ENCODE measurements at regions not wholly inside any gene's neighbourhood (a gene's known extent, or its start where the extent isn't known, plus 50 kb on each side); places are given as distances from the start of the nearest gene placed in this dataset.

DNA sequence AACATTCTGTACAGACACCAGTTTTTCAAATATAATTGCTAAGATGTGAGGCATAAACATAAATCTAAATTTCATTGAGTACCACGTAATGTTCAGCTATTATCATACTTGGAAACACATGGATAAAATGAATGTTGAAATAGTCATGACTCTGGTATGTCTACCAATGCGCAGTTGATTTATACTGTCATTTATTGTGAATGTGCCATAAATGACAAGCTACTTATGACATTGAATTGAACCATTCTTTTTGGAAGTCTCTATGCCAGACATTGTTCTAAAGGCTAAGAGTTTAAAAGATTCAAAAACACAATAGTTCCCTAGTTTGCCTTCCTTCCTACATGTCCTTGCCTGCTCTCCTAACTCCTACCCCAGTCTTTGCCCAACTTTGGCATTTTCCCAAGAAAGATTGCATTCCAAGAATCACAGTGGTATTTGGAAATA is 96.6 kb upstream of the DMD start:
- intact Hi-C loops (cut with DNase I) = no loop called here
- TF ChIP-seq CTCF (IDR thresholded peaks at IDR 0.05) (no peak), POLR2A (IDR thresholded peaks at IDR 0.05) (no peak)
- DNase-seq (no peak), ATAC-seq (no peak)
- WGBS, 2 donors = 85 to 90% methylated on average over 2 of the region's 2 CpGs
- Histone ChIP-seq H3K36me3 (replicated peaks in 1 of 2; ENCODE audit: insufficient read depth in 1 of 2, low read depth in 2 of 2) (no peaks in the 10 kb centered on the region), H3K4me3 (no peak overlapping the region), H3K27ac (no peak overlapping the region), H3K27me3 (no peaks in the 10 kb centered on the region), H3K4me1 (no peaks in the 10 kb centered on the region), H3K9me3 (no peaks in the 10 kb centered on the region)

DNA sequence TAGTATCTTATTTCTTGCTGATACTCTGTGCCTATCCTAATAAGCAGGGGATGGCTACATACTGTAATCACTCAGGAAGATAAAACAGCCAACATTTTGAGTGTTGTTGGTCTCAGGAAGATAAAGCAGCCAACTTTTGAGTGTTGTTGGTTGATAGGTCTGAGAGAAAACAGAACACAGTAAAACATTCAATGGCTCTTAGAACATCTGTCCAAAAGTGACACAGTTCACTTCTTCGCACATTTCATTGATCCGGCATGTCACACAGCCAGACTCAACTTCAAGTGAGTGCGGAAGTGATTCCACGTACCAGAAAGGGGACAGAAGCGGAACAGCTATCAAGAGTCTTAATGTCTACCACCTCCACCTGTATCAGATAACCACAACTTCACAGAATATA is 87.3 kb upstream of the DMD start:
- H3K4me3 ChIP-seq = no peak overlapping the region
- no peaks in the 10 kb centered on the region for H3K36me3 ChIP-seq (replicated peaks in 1 of 2; ENCODE audit: insufficient read depth in 1 of 2, low read depth in 2 of 2)
- DNase-seq (no peak), ATAC-seq (no peak)
- intact Hi-C loops (cut with DNase I) = no loop called here
- H3K9me3 ChIP-seq = no peaks in the 10 kb centered on the region
- no peak for TF ChIP-seq CTCF (IDR thresholded peaks at IDR 0.05)
- no peak for TF ChIP-seq POLR2A (IDR thresholded peaks at IDR 0.05)
- no peaks in the 10 kb centered on the region for H3K27me3 ChIP-seq
- WGBS, 2 donors = 79 to 91% methylated on average over 4 to 5 of the region's 5 CpGs
- H3K4me1 ChIP-seq = no peaks in the 10 kb centered on the region
- H3K27ac ChIP-seq = no peak overlapping the region

GRCh38 chrX:33285550-33285949 is 74.2 kb upstream of the DMD start:
- 43 to 76% methylated on average over 1 of the region's 1 CpG for WGBS, 2 donors
- H3K4me3 ChIP-seq = no peak overlapping the region
- H3K27me3 ChIP-seq = no peaks in the 10 kb centered on the region
- DNase-seq (no peak), ATAC-seq (no peak)
- TF ChIP-seq CTCF (IDR thresholded peaks at IDR 0.05) (no peak), POLR2A (IDR thresholded peaks at IDR 0.05) (no peak)
- no peaks in the 10 kb centered on the region for H3K4me1 ChIP-seq
- H3K27ac ChIP-seq = no peak overlapping the region
- H3K36me3 ChIP-seq (replicated peaks in 1 of 2; ENCODE audit: insufficient read depth in 1 of 2, low read depth in 2 of 2) = no peaks in the 10 kb centered on the region
- intact Hi-C loops (cut with DNase I) = no loop called here
- H3K9me3 ChIP-seq = no peaks in the 10 kb centered on the region

DNA sequence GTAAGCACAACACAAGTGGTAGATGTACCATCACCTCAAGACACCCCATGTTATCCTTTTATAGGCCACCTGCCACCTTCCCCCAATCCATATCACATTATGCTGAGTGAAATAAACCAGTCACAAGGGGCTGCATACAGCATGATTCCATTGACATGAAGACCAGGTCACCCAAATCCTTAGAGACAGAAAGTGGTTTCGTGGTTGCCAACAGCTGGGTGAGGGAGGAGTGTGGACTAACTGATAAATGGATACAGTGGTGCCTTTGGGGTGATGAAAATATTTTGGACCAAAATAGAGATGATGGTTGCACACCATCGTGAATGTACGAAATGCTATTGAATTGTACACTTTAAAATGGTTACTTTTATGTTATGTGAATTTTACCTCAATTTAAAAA is 65.7 kb upstream of the DMD start:
- no peak overlapping the region for H3K4me3 ChIP-seq
- WGBS, 2 donors = 85 to 92% methylated on average over 3 of the region's 3 CpGs
- DNase-seq (no peak), ATAC-seq (no peak)
- intact Hi-C loops (cut with DNase I) = no loop called here
- H3K27me3 ChIP-seq = no peaks in the 10 kb centered on the region
- no peaks in the 10 kb centered on the region for H3K36me3 ChIP-seq (replicated peaks in 1 of 2; ENCODE audit: insufficient read depth in 1 of 2, low read depth in 2 of 2)
- H3K27ac ChIP-seq = no peak overlapping the region
- no peaks in the 10 kb centered on the region for H3K9me3 ChIP-seq
- TF ChIP-seq POLR2A (IDR thresholded peaks at IDR 0.05) = no peak
- TF ChIP-seq CTCF (IDR thresholded peaks at IDR 0.05) = no peak
- H3K4me1 ChIP-seq = no peaks in the 10 kb centered on the region

- H3K4me3 ChIP-seq = no peak overlapping the region
- no peaks in the 10 kb centered on the region for H3K4me1 ChIP-seq
- TF ChIP-seq CTCF (IDR thresholded peaks at IDR 0.05) = no peak
- TF ChIP-seq POLR2A (IDR thresholded peaks at IDR 0.05) = no peak
- WGBS, 2 donors = 75 to 93% methylated on average over 1 of the region's 1 CpG
- DNase-seq = no peak
- H3K27ac ChIP-seq = no peak overlapping the region
- no peaks in the 10 kb centered on the region for H3K9me3 ChIP-seq
- H3K27me3 ChIP-seq = no peaks in the 10 kb centered on the region
- intact Hi-C loops (cut with DNase I) = no loop called here
- no peak for ATAC-seq
- no peaks in the 10 kb centered on the region for H3K36me3 ChIP-seq (replicated peaks in 1 of 2; ENCODE audit: insufficient read depth in 1 of 2, low read depth in 2 of 2)
Observed at GRCh38 chrX:33273535-33273934, 62.2 kb upstream of the DMD start.
